Left ventricle myocardium inferior (tissue), 1 donor: ENCODE measurements at regions not wholly inside any gene's neighbourhood (a gene's known extent, or its start where the extent isn't known, plus 50 kb on each side); places are given as distances from the start of the nearest gene placed in this dataset.
A peak's percentile ranks its signal among the peaks of the same experiment; 100 is the strongest.

Experiments used
- DNase-seq: peaks from one replicate; pipeline ENCODE4 v3.0.0-alpha.2; 2020
- H3K27ac ChIP-seq: fragments of 200-600 bp; replicated peaks from 2 replicates; pipeline ENCODE4 v1.8.0; 2021
- H3K27me3 ChIP-seq: fragments of 200-600 bp; 2 replicates; pipeline ENCODE4 v1.8.0; 2021; ENCODE audit warnings: low read depth
- H3K36me3 ChIP-seq: fragments of 200-600 bp; 2 replicates; pipeline ENCODE4 v1.8.0; 2021
- H3K4me1 ChIP-seq: fragments of 200-600 bp; 2 replicates; pipeline ENCODE4 v1.8.0; 2021
- H3K4me3 ChIP-seq: fragments of 200-600 bp; 2 replicates; pipeline ENCODE4 v1.8.0; 2021; ENCODE audit warnings: mild to moderate bottlenecking, moderate library complexity
- H3K9me3 ChIP-seq: fragments of 200-600 bp; replicated peaks from 2 replicates; pipeline ENCODE4 v1.8.0; 2021
- CTCF ChIP-seq: fragments of 200-600 bp; IDR thresholded peaks from 2 replicates; pipeline ENCODE4 v1.8.0; 2021; ENCODE audit warnings: antibody characterized with exemption, mild to moderate bottlenecking, borderline replicate concordance
- intact Hi-C: fragments of 100-400 bp; cut with micrococcal nuclease; formaldehyde crosslinking; loops from one replicate; pipeline ENCODE4 v1.11.0; 2022
- donor health status: DM: no; HTN: yes; CAD: no; lungs with severe emphysema.

GRCh38 chr4:121266982-121267381, 102.9 kb upstream of the TNIP3 start:
- Histone ChIP-seq H3K27ac (no peak overlapping the region), H3K9me3 (no peaks in the 10 kb centered on the region), H3K4me1 (no peaks in the 10 kb centered on the region), H3K27me3 (peaks cover under 1% of the 10 kb centered on the region), H3K36me3 (no peaks in the 10 kb centered on the region), H3K4me3 (no peak overlapping the region)
- no peak for DNase-seq
- TF ChIP-seq CTCF = no peak
- intact Hi-C loops = no loop called here

- TF ChIP-seq CTCF = no peak
- Histone ChIP-seq H3K27me3 (peaks cover 5% of the 10 kb centered on the region), H3K4me3 (no peak overlapping the region), H3K27ac (no peak overlapping the region), H3K9me3 (no peaks in the 10 kb centered on the region), H3K36me3 (no peaks in the 10 kb centered on the region), H3K4me1 (no peaks in the 10 kb centered on the region)
- DNase-seq = no peak
- intact Hi-C loops = no loop called here
Observed at GRCh38 chr4:121256887-121257466, 92.9 kb upstream of the TNIP3 start.

- Histone ChIP-seq H3K4me3 (no peak overlapping the region), H3K27ac (no peak overlapping the region), H3K36me3 (no peaks in the 10 kb centered on the region), H3K9me3 (no peaks in the 10 kb centered on the region), H3K4me1 (no peaks in the 10 kb centered on the region), H3K27me3 (no peaks in the 10 kb centered on the region)
- DNase-seq = no peak
- intact Hi-C loops = no loop called here
- TF ChIP-seq CTCF = no peak
Observed at GRCh38 chr4:121255986-121256750, 92.0 kb upstream of the TNIP3 start.

DNA sequence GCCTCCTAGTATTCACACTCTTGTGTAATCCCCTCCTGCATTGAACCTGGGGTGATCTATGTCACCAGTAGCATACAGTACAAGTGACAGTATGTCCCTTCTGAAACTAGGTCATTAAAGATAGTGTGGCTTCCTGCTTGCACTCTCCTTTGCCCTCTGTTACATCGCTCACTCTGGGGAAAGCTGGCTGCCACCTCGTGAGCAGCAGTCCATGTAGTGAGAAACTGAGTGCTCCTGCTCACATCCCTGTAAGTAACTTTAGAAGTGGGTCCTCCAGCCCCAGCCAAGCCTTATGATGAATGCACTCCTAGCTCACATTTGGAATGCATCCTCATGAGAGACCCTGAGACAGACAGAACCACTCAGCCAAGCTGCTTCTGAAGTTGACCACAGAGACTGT, 89.8 kb upstream of the TNIP3 start:
- Histone ChIP-seq H3K4me1 (no peaks in the 10 kb centered on the region), H3K36me3 (no peaks in the 10 kb centered on the region), H3K9me3 (no peaks in the 10 kb centered on the region), H3K27ac (no peak overlapping the region), H3K4me3 (no peak overlapping the region), H3K27me3 (no peaks in the 10 kb centered on the region)
- intact Hi-C loops = loop anchor here (5.0 kb wide), 2 partner anchors 62 to 1097 kb away; no protein-coding TSS in a partner anchor
- TF ChIP-seq CTCF = no peak
- DNase-seq = no peak

GRCh38 chr4:121252224-121252806, 88.2 kb upstream of the TNIP3 start:
- Histone ChIP-seq H3K4me3 (no peak overlapping the region), H3K9me3 (no peaks in the 10 kb centered on the region), H3K4me1 (no peaks in the 10 kb centered on the region), H3K27ac (no peak overlapping the region), H3K27me3 (no peaks in the 10 kb centered on the region), H3K36me3 (no peaks in the 10 kb centered on the region)
- intact Hi-C loops = loop anchor here (5.0 kb wide), 2 partner anchors 60 to 1095 kb away; no protein-coding TSS in a partner anchor
- TF ChIP-seq CTCF = peak; percentile 90
- peak; percentile 32 for DNase-seq
